NT2/D1 (cell line): ENCODE measurements at regions not wholly inside any gene's neighbourhood (a gene's known extent, or its start where the extent isn't known, plus 50 kb on each side); places are given as distances from the start of the nearest gene placed in this dataset.

ENCODE experiments used
- SUZ12 ChIP-seq: IDR thresholded peaks from 2 replicates; pipeline ENCODE4 v1.6.1; 2011; ENCODE audit not compliant: insufficient read length, insufficient read depth; ENCODE audit errors: extremely low read depth
- YY1 ChIP-seq: IDR thresholded peaks from 2 replicates; pipeline ENCODE4 v1.6.1; 2011; ENCODE audit not compliant: insufficient read length, insufficient read depth
- ZNF274 ChIP-seq: IDR thresholded peaks from 2 replicates; pipeline ENCODE4 v1.6.1; 2011; ENCODE audit warnings: mild to moderate bottlenecking, low read depth, low read length

DNA sequence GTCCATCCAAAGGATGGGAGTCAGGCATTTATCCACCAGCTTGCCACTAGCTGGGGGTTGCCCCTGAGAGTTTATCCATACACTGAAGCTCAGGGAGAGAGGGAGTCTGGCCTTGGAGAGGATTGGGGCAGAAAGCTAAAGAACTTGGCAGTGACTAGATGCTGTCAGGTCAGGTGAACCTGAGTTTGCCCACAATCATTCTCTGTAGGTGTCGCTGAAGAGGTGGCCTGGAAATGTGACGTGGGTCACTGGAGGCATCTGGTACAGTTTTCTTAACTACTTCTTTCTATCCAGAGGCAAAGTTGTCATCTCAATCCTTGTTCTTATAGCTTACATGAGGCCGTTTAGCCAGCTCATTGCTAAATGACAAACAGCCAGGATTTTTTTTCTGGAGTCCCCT, 298.0 kb upstream of the CTNNB1 start:
- TF ChIP-seq YY1 = no peak
- no peak for TF ChIP-seq ZNF274
- TF ChIP-seq SUZ12 = no peak
